AG08396 (cell line): ENCODE measurements at regions not wholly inside any gene's neighbourhood (a gene's known extent, or its start where the extent isn't known, plus 50 kb on each side); places are given as distances from the start of the nearest gene placed in this dataset.
"Not testable (repeated sequence)": the region's sequence is repeated elsewhere in the genome, so short reads cannot be mapped to it uniquely, and the experiment has no call there.

ENCODE experiments used
- DNase-seq: peaks from one replicate; pipeline ENCODE4 v3.0.0; 2012; ENCODE audit warnings: low spot score, mixed read lengths

GRCh38 chr20:23151008-23151703, 65.0 kb upstream of the CD93 start:
- DNase-seq = no peak

GRCh38 chr20:23150304-23151007, 64.3 kb upstream of the CD93 start:
- DNase-seq = no peak

- DNase-seq = no peak
Measured at GRCh38 chr20:23149623-23150279, 63.6 kb upstream of the CD93 start.

- no peak for DNase-seq
Measured at GRCh38 chr20:23148731-23149570, 62.8 kb upstream of the CD93 start.

GRCh38 chr20:23147964-23148730, 62.0 kb upstream of the CD93 start:
- peak; percentile 59 for DNase-seq

DNA sequence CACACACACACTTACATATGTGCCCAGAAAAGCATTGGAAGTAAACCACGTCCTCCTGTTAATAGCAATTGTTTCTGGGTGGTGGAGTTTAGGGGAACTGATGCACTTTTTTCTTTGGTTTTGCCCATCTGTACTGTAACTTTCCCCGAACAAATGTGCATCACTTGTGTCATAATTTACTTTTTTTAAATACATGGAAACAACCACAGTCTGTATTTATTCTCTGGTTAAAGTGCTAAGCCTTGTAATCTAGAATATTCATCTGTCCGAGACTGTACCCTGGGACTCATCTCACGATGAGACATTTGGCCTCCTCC, 61.5 kb upstream of the CD93 start:
- no peak for DNase-seq

DNA sequence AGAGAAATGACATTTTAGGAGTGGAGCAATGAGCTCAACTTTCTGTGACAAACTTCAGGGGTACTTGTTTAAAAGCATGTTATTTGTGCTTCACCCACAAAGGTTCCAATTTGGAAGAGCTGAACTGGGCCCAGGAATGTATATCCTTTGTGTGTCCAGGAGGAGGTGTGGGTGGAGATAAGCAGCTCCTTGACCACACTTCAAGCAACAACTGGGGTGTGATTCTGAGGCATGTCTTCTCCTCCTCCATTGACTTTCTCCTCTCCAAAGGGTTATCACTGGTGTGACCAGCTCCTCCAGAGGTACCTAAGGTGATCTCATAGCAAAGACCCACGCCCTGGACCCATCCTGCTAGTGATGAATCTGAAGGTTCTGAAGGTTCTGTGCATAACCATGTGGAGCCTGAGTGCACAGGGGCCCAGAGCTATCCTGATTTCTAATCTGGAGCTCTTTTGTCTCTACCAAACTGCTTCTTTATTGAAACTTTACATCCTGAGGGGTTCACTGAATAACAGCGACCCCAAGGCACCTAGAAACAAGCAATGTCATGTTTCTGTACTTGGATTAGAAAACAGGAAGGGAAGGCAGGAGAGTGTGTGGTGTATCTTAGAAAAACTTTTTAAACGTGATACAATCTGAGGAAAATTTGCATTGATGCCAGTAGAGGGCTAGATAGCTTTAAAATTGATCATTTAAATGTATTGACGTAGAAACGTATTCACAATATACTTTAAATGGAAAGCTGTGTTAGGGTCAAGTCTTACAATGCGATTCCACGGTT, 60.9 kb upstream of the CD93 start:
- no peak for DNase-seq

DNA sequence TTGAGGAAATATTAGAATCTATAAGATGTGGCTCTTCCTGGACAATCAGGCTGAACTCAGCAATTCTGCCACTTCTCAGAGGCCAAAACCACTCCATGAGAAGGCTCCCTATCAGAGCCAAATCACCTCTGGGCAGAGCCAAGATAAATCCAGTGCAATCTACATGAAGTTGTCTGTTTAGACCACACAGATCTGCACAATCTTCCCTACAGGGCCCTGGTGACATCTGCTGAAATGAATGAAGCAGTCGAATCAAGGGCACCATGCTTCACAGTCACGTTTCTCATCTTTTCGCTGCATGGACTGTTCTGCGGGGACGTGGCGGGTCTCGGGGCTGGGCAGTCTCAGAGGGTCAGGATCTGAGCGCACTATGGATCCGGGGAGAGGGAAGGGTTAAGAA, 60.1 kb upstream of the CD93 start:
- no peak for DNase-seq

GRCh38 chr20:23145281-23145700, 59.2 kb upstream of the CD93 start:
- DNase-seq = peak; percentile 17

GRCh38 chr20:23144856-23145255, 58.7 kb upstream of the CD93 start:
- no peak for DNase-seq

DNA sequence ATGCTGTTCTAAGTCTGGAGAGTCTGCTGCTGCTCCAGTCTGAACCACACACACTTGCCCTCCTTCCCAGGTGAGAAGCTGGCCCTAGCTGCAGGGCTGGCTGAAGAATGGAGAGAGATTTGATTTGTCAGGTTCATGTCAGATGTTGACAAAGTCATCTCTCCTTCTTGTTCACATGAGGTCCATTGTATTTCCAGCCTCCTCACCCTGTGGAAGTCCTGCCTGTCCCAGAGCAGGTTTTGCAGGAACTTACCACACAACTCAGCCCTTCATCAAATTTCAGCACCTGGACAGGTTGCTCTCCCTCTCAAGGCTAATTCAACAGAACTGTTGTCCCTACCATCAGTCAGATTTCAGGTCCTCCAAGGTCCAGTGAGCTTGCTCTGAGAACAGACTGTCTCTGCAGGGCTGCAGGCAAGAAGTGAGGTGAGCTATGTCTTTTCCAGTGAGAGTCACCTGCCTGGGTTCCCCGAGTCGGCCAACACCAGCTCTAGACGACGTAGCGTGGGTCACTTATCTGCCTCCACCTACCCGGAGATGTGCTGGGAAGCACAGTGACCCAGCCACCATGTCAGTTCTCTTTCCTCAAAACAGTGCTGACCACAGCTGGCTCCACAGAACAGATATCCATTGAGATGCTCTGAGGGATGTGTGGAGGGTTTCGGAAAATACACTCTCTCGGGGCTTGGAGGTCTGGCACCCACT, 58.0 kb upstream of the CD93 start:
- no peak for DNase-seq

DNA sequence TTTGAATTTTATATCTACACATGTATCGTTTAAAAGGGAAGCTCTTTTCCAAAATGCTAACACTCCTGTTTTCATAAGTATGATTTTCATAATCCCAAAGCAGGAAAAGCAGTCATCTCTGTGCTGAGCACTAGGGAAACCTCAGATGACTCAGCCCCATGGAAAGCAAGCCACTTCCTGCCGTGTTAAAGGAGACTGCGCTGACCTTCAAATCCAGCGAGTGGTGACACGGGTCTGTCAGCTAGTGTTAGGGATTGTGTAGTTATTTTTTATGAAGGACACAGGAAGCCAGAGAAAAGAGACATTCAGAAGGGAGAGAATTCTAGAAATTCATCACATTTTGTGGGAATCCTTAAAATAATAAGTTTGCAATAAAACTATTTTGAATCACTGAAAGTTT, 57.0 kb upstream of the CD93 start:
- peak; percentile 75 for DNase-seq

DNA sequence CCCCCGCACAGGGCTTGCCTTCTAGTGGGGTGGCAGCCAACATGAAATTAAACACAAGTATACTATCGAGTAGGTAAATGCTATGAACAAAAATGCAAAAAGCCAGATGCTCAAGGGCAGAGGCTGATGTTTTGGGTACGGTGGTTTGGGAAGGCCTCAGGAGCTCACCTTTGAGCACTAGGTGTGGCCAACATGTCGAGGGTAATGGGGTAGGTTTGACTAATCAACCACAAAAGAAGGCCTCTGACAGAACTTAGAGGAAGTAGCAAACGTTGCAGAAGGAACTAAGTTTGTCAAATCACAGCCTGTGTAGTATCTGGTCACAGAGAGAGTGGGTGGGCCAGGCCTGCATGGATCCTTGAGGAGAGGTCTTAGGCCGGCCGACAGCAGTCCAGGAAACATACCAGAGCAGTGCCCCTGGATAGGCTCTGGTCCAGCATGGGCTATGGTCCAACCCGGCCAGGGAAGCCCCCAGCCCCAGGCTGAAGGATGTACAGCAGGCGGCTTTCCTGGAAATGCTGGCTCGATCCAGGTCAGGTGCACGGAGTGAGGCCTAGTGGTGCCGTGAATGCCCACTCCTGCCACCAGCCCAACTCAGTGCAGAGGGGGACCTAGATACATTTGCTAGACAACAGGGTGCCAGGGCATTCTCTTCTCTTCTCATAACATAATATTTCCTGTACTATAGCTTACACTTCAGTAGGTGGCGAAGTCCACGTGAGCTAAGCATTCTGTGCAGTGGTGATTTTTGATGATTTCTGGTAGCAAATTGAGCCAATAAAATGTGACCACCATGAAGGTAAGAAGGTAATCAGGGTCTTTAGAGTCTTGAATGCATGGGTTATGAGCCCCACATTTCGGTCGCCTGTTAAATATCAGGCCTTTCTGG, 56.3 kb upstream of the CD93 start:
- no peak for DNase-seq

DNA sequence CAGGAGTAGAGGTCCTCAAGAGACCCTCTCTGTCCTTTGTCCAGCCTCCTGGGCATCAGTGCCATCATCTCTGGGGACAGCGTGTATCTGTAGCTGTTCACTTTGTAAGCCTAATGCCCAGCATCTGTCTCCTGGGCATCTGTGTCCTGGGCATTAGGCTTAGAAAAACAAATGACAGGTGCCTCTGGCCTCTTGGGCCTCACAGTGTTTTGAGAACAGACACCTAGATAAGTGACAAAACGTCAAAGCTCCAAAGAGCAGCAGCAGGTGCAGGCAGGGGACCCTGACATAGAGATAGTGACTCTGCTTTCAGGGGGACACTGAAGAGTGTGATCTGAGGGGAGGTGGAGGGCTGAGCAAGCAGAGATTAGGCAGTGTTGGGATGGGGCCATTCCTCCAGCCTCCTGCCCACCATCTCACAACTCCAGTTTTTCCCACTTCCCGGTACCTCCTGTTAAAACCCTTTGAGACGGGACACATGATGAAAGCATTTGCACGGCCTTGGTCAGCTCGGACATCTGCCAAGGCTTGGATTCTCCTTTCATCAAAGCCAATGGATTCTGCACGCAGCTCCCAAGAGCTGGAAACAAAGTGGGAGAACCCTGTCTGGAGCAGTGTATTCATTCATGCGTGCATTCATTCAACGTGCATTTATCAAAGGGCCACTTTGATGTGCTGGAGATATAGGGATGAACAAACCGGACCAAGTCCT, 55.5 kb upstream of the CD93 start:
- no peak for DNase-seq

GRCh38 chr20:23140991-23141390, 54.9 kb upstream of the CD93 start:
- DNase-seq = no peak

- DNase-seq = not testable (repeated sequence)
Measured at GRCh38 chr20:23139984-23140383, 53.9 kb upstream of the CD93 start.

GRCh38 chr20:23139524-23139923, 53.4 kb upstream of the CD93 start:
- no peak for DNase-seq

- no peak for DNase-seq
Measured at GRCh38 chr20:23138682-23139081, 52.6 kb upstream of the CD93 start.

DNA sequence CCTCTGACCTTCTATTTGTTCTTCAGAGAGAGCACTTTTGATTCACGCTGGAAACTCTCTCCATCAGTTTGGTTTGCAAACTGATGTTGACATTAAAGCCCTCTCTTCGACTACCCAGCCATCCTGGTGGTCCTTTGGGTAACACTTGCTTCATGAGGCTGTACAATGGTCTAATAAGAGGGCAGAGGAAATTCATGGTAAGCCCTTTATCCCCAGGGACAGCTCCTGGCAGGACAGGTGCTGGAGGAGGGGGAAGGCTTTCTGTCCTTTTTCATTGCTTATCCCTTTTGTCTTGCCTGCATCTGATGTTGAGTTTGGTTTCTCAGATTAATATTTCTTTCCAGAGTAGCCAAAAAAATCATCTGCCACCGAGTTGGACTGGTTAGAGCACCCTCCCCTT, 52.1 kb upstream of the CD93 start:
- no peak for DNase-seq
